Neural crest cell (in vitro differentiated cells): ENCODE measurements at regions not wholly inside any gene's neighbourhood (a gene's known extent, or its start where the extent isn't known, plus 50 kb on each side); places are given as distances from the start of the nearest gene placed in this dataset.

Experiments
- DNase-seq: peaks from one replicate; pipeline ENCODE4 v3.0.0; 2021; ENCODE audit warnings: low read depth, mixed read lengths, low spot score
- H3K27ac Mint-ChIP-seq: one replicate; pipeline ENCODE4 v1.8.0; 2021; ENCODE audit warnings: mild to moderate bottlenecking, mixed read lengths; ENCODE audit not compliant: unreplicated experiment
- H3K27me3 Mint-ChIP-seq: 2 replicates; pipeline ENCODE4 v1.8.0; 2021; ENCODE audit warnings: low read depth, mild to moderate bottlenecking, mixed read lengths
- H3K36me3 Mint-ChIP-seq: 2 replicates; pipeline ENCODE4 v1.8.0; 2021; ENCODE audit warnings: low read depth, mild to moderate bottlenecking, mixed read lengths
- H3K4me1 Mint-ChIP-seq: 2 replicates; pipeline ENCODE4 v1.8.0; 2021; ENCODE audit warnings: mixed read lengths
- H3K4me3 Mint-ChIP-seq: one replicate; pipeline ENCODE4 v1.8.0; 2021; ENCODE audit warnings: mild to moderate bottlenecking, mixed read lengths
- H3K9me3 Mint-ChIP-seq: 2 replicates; pipeline ENCODE4 v1.8.0; 2021; ENCODE audit warnings: mixed read lengths
- CTCF ChIP-seq: fragments of 200-600 bp; sonication (generic); conservative IDR thresholded peaks from 2 replicates; pipeline ENCODE4 v1.5.0; 2021; ENCODE audit warnings: antibody characterized with exemption, mild to moderate bottlenecking

DNA sequence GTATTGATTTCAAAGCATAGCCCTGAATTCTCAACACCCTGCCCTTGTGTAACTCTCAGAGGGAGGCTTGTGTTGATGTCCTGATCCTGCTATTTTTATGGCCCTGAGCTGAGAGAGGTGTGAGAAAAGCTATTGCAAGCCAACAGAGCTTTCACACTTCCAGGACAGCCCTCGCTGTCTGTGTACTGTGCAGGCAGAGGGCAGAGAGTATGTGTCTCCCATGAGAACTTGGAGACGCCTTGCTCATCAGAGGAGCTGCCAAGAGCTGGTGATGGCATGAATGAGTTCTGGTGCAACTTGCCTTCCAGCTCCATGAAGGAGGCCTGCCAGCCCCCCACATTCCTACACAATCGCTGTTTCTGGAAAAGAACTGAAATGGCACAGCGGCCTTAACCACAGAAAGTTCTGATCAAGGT is 144.1 kb upstream of the AJAP1 start:
- DNase-seq, result no peak
- TF ChIP-seq CTCF, result no peak
- no peak overlapping the region for H3K27ac Mint-ChIP-seq
- no peaks in the 10 kb centered on the region for H3K4me1 Mint-ChIP-seq
- H3K9me3 Mint-ChIP-seq, result no peaks in the 10 kb centered on the region
- H3K36me3 Mint-ChIP-seq, result no peaks in the 10 kb centered on the region
- no peak overlapping the region for H3K4me3 Mint-ChIP-seq
- peaks cover 3% of the 10 kb centered on the region for H3K27me3 Mint-ChIP-seq

- Mint-ChIP-seq H3K27ac (no peak overlapping the region), H3K4me1 (no peaks in the 10 kb centered on the region), H3K9me3 (no peaks in the 10 kb centered on the region), H3K27me3 (peaks cover 3% of the 10 kb centered on the region), H3K36me3 (no peaks in the 10 kb centered on the region), H3K4me3 (no peak overlapping the region)
- no peak for TF ChIP-seq CTCF
- no peak for DNase-seq
Measured at GRCh38 chr1:4511374-4511773, 143.0 kb upstream of the AJAP1 start.

GRCh38 chr1:4512636-4513035 is 141.8 kb upstream of the AJAP1 start:
- H3K4me1 Mint-ChIP-seq, result no peaks in the 10 kb centered on the region
- H3K4me3 Mint-ChIP-seq, result no peak overlapping the region
- H3K36me3 Mint-ChIP-seq, result no peaks in the 10 kb centered on the region
- no peak for TF ChIP-seq CTCF
- no peaks in the 10 kb centered on the region for H3K9me3 Mint-ChIP-seq
- DNase-seq, result no peak
- no peaks in the 10 kb centered on the region for H3K27me3 Mint-ChIP-seq
- no peak overlapping the region for H3K27ac Mint-ChIP-seq

- Mint-ChIP-seq H3K27ac (no peak overlapping the region), H3K36me3 (no peaks in the 10 kb centered on the region), H3K4me1 (no peaks in the 10 kb centered on the region), H3K27me3 (no peaks in the 10 kb centered on the region), H3K9me3 (no peaks in the 10 kb centered on the region), H3K4me3 (no peak overlapping the region)
- no peak for TF ChIP-seq CTCF
- DNase-seq, result no peak
Measured at GRCh38 chr1:4513685-4514084, 140.7 kb upstream of the AJAP1 start.

GRCh38 chr1:4515727-4516289 is 138.6 kb upstream of the AJAP1 start:
- H3K4me3 Mint-ChIP-seq, result no peak overlapping the region
- no peak for DNase-seq
- no peaks in the 10 kb centered on the region for H3K9me3 Mint-ChIP-seq
- H3K4me1 Mint-ChIP-seq, result no peaks in the 10 kb centered on the region
- H3K27ac Mint-ChIP-seq, result no peak overlapping the region
- H3K27me3 Mint-ChIP-seq, result no peaks in the 10 kb centered on the region
- TF ChIP-seq CTCF, result no peak
- H3K36me3 Mint-ChIP-seq, result no peaks in the 10 kb centered on the region

DNA sequence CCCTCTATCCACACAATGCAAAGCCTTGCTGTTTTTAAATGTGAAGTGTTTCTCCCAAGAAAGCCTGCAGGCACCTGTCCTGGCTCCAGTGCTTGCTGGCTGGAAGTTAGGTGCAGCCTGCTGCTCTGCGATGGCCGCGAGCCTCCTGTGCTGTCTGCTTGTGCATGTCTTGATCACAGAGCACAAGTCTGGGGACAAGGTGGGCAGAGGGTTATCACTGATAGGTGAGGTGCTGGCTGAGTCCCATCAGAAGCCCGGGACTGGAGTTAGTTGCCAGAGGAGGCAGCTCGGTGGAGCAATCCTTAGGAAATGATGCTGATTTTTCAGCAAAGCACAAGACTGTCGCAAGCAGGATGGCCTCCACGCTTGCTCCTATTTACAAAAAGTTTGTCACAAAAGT is 137.8 kb upstream of the AJAP1 start:
- H3K9me3 Mint-ChIP-seq, result no peaks in the 10 kb centered on the region
- H3K4me1 Mint-ChIP-seq, result no peaks in the 10 kb centered on the region
- H3K27ac Mint-ChIP-seq, result no peak overlapping the region
- DNase-seq, result no peak
- no peaks in the 10 kb centered on the region for H3K36me3 Mint-ChIP-seq
- TF ChIP-seq CTCF, result no peak
- no peaks in the 10 kb centered on the region for H3K27me3 Mint-ChIP-seq
- H3K4me3 Mint-ChIP-seq, result no peak overlapping the region
